OCI-LY7 (cell line): ENCODE measurements at regions not wholly inside any gene's neighbourhood (a gene's known extent, or its start where the extent isn't known, plus 50 kb on each side); places are given as distances from the start of the nearest gene placed in this dataset.
"Not testable (repeated sequence)": the region's sequence is repeated elsewhere in the genome, so short reads cannot be mapped to it uniquely, and the experiment has no call there.

Experiments used
- BruUV-seq: library from RNA; stranded (reverse); fragments of 400-500 nt; replicated peaks from 2 replicates; lab custom pipeline; 2021; lab: Mats Ljungman, UMichigan
- CTCF ChIA-PET: fragments of 300-600 bp; sonication (Branson Sonifier 250); formaldehyde crosslinking; loops from one replicate; lab custom pipeline; 2022; ENCODE audit warnings: antibody characterized with exemption; ENCODE audit not compliant: unreplicated experiment; lab: Charles Lee
- POLR2A ChIA-PET: fragments of 300-600 bp; sonication (Branson Sonifier 250); formaldehyde crosslinking; loops from one replicate; lab custom pipeline; 2022; ENCODE audit warnings: antibody characterized with exemption; lab: Charles Lee
- DNase-seq: peaks from one replicate; pipeline ENCODE4 v3.0.0-alpha.2; 2015; ENCODE audit warnings: low spot score
- H2AFZ ChIP-seq: fragments of 200-600 bp; sonication (generic), shearing (Covaris generic); 2 replicates; pipeline ENCODE4 v1.6.1; 2014; ENCODE audit warnings: mild to moderate bottlenecking, antibody characterized with exemption, low read length, moderate library complexity
- H3K27ac ChIP-seq: fragments of 200-600 bp; sonication (generic); 2 replicates; pipeline ENCODE4 v1.5.1; 2014; ENCODE audit warnings: mixed run types, low read depth, mild to moderate bottlenecking, moderate library complexity, low read length, inconsistent platforms; ENCODE audit not compliant: poor library complexity, severe bottlenecking
- H3K36me3 ChIP-seq: fragments of 200-600 bp; sonication (generic); 2 replicates; pipeline ENCODE4 v1.6.1; 2014; ENCODE audit warnings: mild to moderate bottlenecking, antibody characterized with exemption, low read length, moderate library complexity, mixed read lengths; ENCODE audit not compliant: insufficient read depth
- H3K4me1 ChIP-seq: fragments of 200-600 bp; sonication (generic); 2 replicates; pipeline ENCODE4 v1.5.1; 2014; ENCODE audit warnings: mild to moderate bottlenecking, low read length; ENCODE audit not compliant: insufficient read depth, poor library complexity, severe bottlenecking
- H3K4me2 ChIP-seq: fragments of 200-600 bp; sonication (generic); 2 replicates; pipeline ENCODE4 v1.6.1; 2014; ENCODE audit warnings: mild to moderate bottlenecking, low read length
- H3K4me3 ChIP-seq: fragments of 200-600 bp; sonication (generic); 2 replicates; pipeline ENCODE4 v1.5.1; 2014; ENCODE audit warnings: mild to moderate bottlenecking, low read depth, low read length; ENCODE audit not compliant: poor library complexity, severe bottlenecking
- H3K79me2 ChIP-seq: fragments of 200-600 bp; sonication (generic); 2 replicates; pipeline ENCODE4 v1.6.1; 2016; ENCODE audit warnings: low read depth, mild to moderate bottlenecking, low read length, moderate library complexity, mixed read lengths; ENCODE audit not compliant: insufficient read depth
- H3K9me2 ChIP-seq: fragments of 200-600 bp; sonication (generic); 2 replicates; pipeline ENCODE4 v1.6.1; 2016; ENCODE audit warnings: mild to moderate bottlenecking, low read length, mixed read lengths; ENCODE audit not compliant: insufficient read depth
- H3K9me3 ChIP-seq: fragments of 200-600 bp; sonication (generic); 2 replicates; pipeline ENCODE4 v1.6.1; 2014; ENCODE audit warnings: mild to moderate bottlenecking, mixed run types, low read length, mixed read lengths
- H4K20me1 ChIP-seq: fragments of 200-600 bp; sonication (generic); 2 replicates; pipeline ENCODE4 v1.6.1; 2014; ENCODE audit warnings: mild to moderate bottlenecking, antibody characterized with exemption, low read length, moderate library complexity, mixed read lengths; ENCODE audit not compliant: insufficient read depth
- EZH2phosphoT487 ChIP-seq: fragments of 200-600 bp; sonication (generic); IDR thresholded peaks from 2 replicates; pipeline ENCODE4 v1.6.1; 2018; ENCODE audit warnings: low read depth, borderline replicate concordance, mild to moderate bottlenecking, mixed run types, antibody characterized with exemption, low read length, moderate library complexity, mixed read lengths
- intact Hi-C: fragments of 100-400 bp; cut with micrococcal nuclease; formaldehyde crosslinking; loops from one replicate; pipeline ENCODE4 v1.10.0; 2022; ENCODE audit not compliant: unreplicated experiment
- TF ChIP-seq, protein P1 (sequence below): fragments of 200-600 bp; sonication (generic); conservative IDR thresholded peaks from 2 replicates; pipeline ENCODE4 v1.5.1; 2014; ENCODE audit warnings: mild to moderate bottlenecking, antibody characterized with exemption, low read length, moderate library complexity, mixed read lengths

GRCh38 chr6:93177438-93177837 lies 241.9 kb downstream of the EPHA7 start:
- intact Hi-C loops: loop anchor here (5.0 kb wide), 1 partner anchor 365 kb away; no protein-coding TSS in a partner anchor
- Histone ChIP-seq H3K79me2 (no peaks in the 10 kb centered on the region), H3K4me2 (peak overlapping the region; percentile 59), H3K27ac (peak overlapping the region; percentile 14), H3K9me2 (no peaks in the 10 kb centered on the region), H3K4me1 (peaks cover 41% of the 10 kb centered on the region), H3K9me3 (no peaks in the 10 kb centered on the region), H4K20me1 (no peaks in the 10 kb centered on the region), H3K4me3 (peak overlapping the region; percentile 16), H3K36me3 (no peaks in the 10 kb centered on the region), H2AFZ (peak overlapping the region; percentile 94)
- TF ChIP-seq, protein P1, sequence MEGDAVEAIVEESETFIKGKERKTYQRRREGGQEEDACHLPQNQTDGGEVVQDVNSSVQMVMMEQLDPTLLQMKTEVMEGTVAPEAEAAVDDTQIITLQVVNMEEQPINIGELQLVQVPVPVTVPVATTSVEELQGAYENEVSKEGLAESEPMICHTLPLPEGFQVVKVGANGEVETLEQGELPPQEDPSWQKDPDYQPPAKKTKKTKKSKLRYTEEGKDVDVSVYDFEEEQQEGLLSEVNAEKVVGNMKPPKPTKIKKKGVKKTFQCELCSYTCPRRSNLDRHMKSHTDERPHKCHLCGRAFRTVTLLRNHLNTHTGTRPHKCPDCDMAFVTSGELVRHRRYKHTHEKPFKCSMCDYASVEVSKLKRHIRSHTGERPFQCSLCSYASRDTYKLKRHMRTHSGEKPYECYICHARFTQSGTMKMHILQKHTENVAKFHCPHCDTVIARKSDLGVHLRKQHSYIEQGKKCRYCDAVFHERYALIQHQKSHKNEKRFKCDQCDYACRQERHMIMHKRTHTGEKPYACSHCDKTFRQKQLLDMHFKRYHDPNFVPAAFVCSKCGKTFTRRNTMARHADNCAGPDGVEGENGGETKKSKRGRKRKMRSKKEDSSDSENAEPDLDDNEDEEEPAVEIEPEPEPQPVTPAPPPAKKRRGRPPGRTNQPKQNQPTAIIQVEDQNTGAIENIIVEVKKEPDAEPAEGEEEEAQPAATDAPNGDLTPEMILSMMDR: no peak
- TF ChIP-seq EZH2phosphoT487: no peak
- ChIA-PET CTCF (interaction anchor here (0.5 kb wide), 1 partner anchor 34 kb away, joined by 5 read pairs; no protein-coding TSS in a partner anchor), POLR2A (interaction anchor here (0.7 kb wide), 1 partner anchor 157 kb away, joined by 3 read pairs; no protein-coding TSS in a partner anchor)
- BruUV-seq: no TSS peak
- DNase-seq: peak; percentile 63

GRCh38 chr6:93176070-93176469 lies 243.3 kb downstream of the EPHA7 start:
- intact Hi-C loops: loop anchor here (5.0 kb wide), 1 partner anchor 364 kb away; no protein-coding TSS in a partner anchor
- Histone ChIP-seq H4K20me1 (no peaks in the 10 kb centered on the region), H3K27ac (peak overlapping the region; percentile 64), H3K79me2 (no peaks in the 10 kb centered on the region), H3K4me1 (peaks cover 41% of the 10 kb centered on the region), H3K9me3 (no peaks in the 10 kb centered on the region), H3K4me2 (peak overlapping the region; percentile 59), H3K9me2 (no peaks in the 10 kb centered on the region), H3K36me3 (no peaks in the 10 kb centered on the region), H3K4me3 (peak overlapping the region; percentile 20), H2AFZ (peak overlapping the region; percentile 94)
- POLR2A ChIA-PET: interaction anchor here (0.7 to 1.8 kb wide), 6 partner anchors 9 to 185 kb away, joined by 3 to 9 read pairs (median 4); no protein-coding TSS in a partner anchor
- BruUV-seq: no TSS peak
- TF ChIP-seq, protein P1: no peak
- TF ChIP-seq EZH2phosphoT487: no peak
- peak; percentile 86 for DNase-seq
- CTCF ChIA-PET: no interaction called here

- H3K79me2 ChIP-seq, H3K4me2 ChIP-seq, intact Hi-C loops, H3K9me3 ChIP-seq, H2AFZ ChIP-seq, DNase-seq, H3K4me3 ChIP-seq, H3K36me3 ChIP-seq, H3K9me2 ChIP-seq, BruUV-seq, H4K20me1 ChIP-seq, POLR2A ChIA-PET, CTCF ChIA-PET, H3K27ac ChIP-seq: not testable (repeated sequence)
- peaks cover 38% of the 10 kb centered on the region for H3K4me1 ChIP-seq
These were observed 245.8 kb downstream of the EPHA7 start for GRCh38 chr6:93173573-93173972.
